ENCODE measurements at regions not wholly inside any gene's neighbourhood (a gene's known extent, or its start where the extent isn't known, plus 50 kb on each side); places are given as distances from the start of the nearest gene placed in this dataset.

DNA sequence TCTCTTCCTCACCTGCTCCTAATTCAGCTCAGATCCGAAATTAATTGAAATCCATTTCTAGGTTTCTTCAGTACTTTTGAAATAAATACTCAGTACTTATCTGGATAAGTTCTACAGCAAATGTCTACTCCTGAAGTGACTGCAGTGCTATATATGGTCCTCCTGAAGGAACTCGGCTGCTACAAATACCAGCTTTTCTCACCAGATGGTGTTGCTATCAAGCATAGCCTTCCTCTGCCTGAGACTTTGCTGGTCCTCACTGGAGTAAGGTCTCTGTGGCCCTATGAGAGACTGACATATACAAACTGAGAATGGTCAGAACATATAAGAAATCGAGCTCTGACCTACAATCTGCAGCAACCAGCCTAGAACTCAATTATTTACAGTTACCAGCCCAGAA, 161.6 kb downstream of the NDFIP2 start:
- no peak overlapping the region for H3K4me3 ChIP-seq
- WGBS, 2 donors (ENCODE audit: low coverage in 1 of 2): 83% methylated on average over 2 of the region's 3 CpGs; no CpG with 5 or more reads in 1 of the 2 donors
- TF ChIP-seq, protein P1, sequence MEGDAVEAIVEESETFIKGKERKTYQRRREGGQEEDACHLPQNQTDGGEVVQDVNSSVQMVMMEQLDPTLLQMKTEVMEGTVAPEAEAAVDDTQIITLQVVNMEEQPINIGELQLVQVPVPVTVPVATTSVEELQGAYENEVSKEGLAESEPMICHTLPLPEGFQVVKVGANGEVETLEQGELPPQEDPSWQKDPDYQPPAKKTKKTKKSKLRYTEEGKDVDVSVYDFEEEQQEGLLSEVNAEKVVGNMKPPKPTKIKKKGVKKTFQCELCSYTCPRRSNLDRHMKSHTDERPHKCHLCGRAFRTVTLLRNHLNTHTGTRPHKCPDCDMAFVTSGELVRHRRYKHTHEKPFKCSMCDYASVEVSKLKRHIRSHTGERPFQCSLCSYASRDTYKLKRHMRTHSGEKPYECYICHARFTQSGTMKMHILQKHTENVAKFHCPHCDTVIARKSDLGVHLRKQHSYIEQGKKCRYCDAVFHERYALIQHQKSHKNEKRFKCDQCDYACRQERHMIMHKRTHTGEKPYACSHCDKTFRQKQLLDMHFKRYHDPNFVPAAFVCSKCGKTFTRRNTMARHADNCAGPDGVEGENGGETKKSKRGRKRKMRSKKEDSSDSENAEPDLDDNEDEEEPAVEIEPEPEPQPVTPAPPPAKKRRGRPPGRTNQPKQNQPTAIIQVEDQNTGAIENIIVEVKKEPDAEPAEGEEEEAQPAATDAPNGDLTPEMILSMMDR (IDR thresholded peaks at IDR 0.05): no peak
- TF ChIP-seq POLR2A (IDR thresholded peaks at IDR 0.05) (no peak), EP300 (IDR thresholded peaks at IDR 0.05) (no peak), POLR2AphosphoS5 (IDR thresholded peaks at IDR 0.05) (no peak)
- no peaks in the 10 kb centered on the region for H3K36me3 ChIP-seq
- no peak overlapping the region for H3K27ac ChIP-seq
- H3K9me3 ChIP-seq: no peaks in the 10 kb centered on the region
- no peak for ATAC-seq
- H3K4me1 ChIP-seq: no peaks in the 10 kb centered on the region
- no peaks in the 10 kb centered on the region for H3K27me3 ChIP-seq

DNA sequence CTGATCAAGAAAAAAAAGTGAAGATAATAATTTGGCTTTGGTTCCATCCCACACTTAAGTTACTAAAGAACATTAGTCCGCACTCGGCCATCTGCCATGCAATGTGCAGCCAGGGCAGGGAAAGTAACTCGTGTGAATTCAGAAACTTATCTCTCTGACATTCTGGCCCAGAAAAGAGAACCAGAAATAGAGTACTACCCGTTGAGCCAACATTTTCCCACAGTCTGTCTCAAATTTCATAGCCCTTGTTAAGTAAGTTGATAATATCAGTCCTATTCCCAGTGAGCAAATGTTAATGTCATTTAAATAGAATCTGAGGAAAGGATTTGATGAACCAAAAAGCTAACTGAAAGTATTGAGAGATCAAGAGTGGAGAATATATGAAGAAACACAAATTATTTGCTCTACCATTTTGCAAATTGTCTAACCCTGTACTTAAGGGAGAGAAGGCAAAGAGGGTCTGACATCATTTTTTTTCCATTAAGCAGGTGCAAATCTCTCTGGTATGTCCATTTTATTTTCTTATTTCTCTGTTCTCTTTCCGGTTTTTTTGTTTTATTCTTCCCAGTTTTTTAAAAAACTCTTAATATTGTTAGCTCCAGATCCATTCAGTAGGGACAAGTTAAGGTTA, 156.3 kb downstream of the NDFIP2 start:
- ATAC-seq: no peak
- Histone ChIP-seq H3K27me3 (no peaks in the 10 kb centered on the region), H3K4me3 (no peak overlapping the region), H3K9me3 (no peaks in the 10 kb centered on the region), H3K36me3 (no peaks in the 10 kb centered on the region), H3K4me1 (no peaks in the 10 kb centered on the region), H3K27ac (no peak overlapping the region)
- 30 to 56% methylated on average over 5 of the region's 5 CpGs for WGBS, 2 donors (ENCODE audit: low coverage in 1 of 2)
- TF ChIP-seq POLR2AphosphoS5 (IDR thresholded peaks at IDR 0.05) (no peak), POLR2A (IDR thresholded peaks at IDR 0.05) (no peak), EP300 (IDR thresholded peaks at IDR 0.05) (no peak)
- TF ChIP-seq, protein P1 (IDR thresholded peaks at IDR 0.05): no peak

DNA sequence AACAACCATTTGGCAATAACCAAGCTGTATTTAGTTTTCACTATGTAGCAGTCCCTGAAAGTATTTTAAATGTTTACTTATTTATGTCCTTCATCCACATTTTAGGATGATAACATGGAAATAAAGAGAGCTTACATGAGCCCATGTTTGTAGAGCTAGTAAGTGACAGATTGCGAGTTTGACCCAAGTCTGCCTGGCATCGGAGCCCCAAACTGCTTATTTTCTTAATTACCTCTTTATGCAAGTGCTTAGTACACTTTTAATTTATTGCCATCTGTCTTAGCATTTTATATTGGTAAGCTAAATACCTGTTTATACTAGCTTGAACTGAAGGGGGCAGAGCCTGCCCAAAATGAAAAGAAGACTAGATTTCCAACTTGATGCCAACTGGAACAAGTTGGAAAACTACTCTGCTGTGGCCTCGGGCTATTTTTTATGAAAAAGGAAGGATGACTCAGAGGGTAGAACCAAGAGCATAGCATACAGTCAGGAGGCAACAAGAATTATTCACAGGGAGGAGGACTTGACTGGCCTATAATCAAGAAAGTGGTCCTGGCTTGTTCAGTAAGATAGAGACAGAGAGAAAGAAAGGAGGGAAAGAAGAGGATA, 150.2 kb downstream of the NDFIP2 start:
- Histone ChIP-seq H3K36me3 (no peaks in the 10 kb centered on the region), H3K27me3 (peaks cover 5% of the 10 kb centered on the region), H3K4me3 (no peak overlapping the region), H3K27ac (no peak overlapping the region), H3K9me3 (no peaks in the 10 kb centered on the region), H3K4me1 (peaks cover 0 to 5% (median 0%) of the 10 kb centered on the region in 3 donors)
- TF ChIP-seq POLR2AphosphoS5 (IDR thresholded peaks at IDR 0.05): no peak
- TF ChIP-seq POLR2A (IDR thresholded peaks at IDR 0.05): no peak
- TF ChIP-seq EP300 (IDR thresholded peaks at IDR 0.05): no peak
- TF ChIP-seq, protein P1 (IDR thresholded peaks at IDR 0.05): no peak
- ATAC-seq: no peak
- WGBS, 2 donors (ENCODE audit: low coverage in 1 of 2): 60 to 66% methylated on average over 3 of the region's 3 CpGs

DNA sequence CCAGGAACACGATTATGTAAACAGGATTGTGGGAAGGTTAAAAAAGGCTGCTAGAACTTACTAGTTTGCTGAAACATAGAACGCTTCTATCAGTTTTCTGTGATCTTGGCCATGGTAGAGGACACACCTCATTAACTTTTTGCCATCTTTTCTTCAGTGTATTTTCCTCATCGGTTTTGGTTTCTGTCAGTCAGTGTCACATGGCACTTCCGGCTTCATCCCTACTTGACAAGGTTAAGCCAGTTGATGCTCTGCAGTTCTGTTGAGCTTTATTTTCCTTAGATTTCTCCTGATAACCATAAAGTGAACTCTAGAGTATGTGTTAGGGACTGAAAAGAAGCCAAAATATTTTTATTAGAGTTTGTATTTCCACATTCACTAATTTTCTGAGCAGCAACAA, 147.5 kb downstream of the NDFIP2 start:
- Histone ChIP-seq H3K9me3 (no peaks in the 10 kb centered on the region), H3K4me1 (peaks cover 0 to 5% (median 0%) of the 10 kb centered on the region in 3 donors), H3K27ac (no peak overlapping the region), H3K4me3 (no peak overlapping the region), H3K27me3 (peaks cover 5% of the 10 kb centered on the region), H3K36me3 (no peaks in the 10 kb centered on the region)
- 19 to 34% methylated on average over 4 of the region's 4 CpGs for WGBS, 2 donors (ENCODE audit: low coverage in 1 of 2)
- TF ChIP-seq EP300 (IDR thresholded peaks at IDR 0.05) (no peak), POLR2AphosphoS5 (IDR thresholded peaks at IDR 0.05) (no peak), POLR2A (IDR thresholded peaks at IDR 0.05) (no peak)
- TF ChIP-seq, protein P1 (IDR thresholded peaks at IDR 0.05): no peak
- ATAC-seq: no peak

DNA sequence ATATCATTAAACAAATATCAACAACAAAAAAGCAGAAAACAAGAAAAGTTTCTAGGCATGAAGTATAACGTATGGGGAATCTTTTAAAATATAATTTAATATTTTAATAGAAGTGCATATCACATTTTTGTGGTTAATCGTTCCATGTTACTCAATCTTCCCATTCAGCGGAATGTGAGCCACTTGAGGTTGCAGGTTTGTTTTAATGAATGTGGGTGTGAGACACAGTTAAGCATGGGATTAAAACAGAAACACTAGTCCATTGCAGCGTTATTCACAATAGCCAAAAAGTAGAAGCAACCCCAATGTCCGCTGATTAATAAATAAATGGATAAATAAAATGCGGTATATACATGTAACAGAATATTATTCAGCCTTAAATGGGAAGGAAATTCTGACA, 146.0 kb downstream of the NDFIP2 start:
- peaks cover 0 to 5% (median 0%) of the 10 kb centered on the region in 3 donors for H3K4me1 ChIP-seq
- H3K27ac ChIP-seq: no peak overlapping the region
- H3K9me3 ChIP-seq: no peaks in the 10 kb centered on the region
- 86 to 89% methylated on average over 6 of the region's 6 CpGs for WGBS, 2 donors (ENCODE audit: low coverage in 1 of 2)
- H3K36me3 ChIP-seq: no peaks in the 10 kb centered on the region
- no peak for ATAC-seq
- H3K4me3 ChIP-seq: no peak overlapping the region
- TF ChIP-seq, protein P1 (IDR thresholded peaks at IDR 0.05): no peak
- TF ChIP-seq EP300 (IDR thresholded peaks at IDR 0.05): no peak
- no peak for TF ChIP-seq POLR2A (IDR thresholded peaks at IDR 0.05)
- TF ChIP-seq POLR2AphosphoS5 (IDR thresholded peaks at IDR 0.05): no peak
- peaks cover 5% of the 10 kb centered on the region for H3K27me3 ChIP-seq

Data from gastroesophageal sphincter (tissue), 4 donors.